SK-N-SH (cell line): ENCODE measurements at regions not wholly inside any gene's neighbourhood (a gene's known extent, or its start where the extent isn't known, plus 50 kb on each side); places are given as distances from the start of the nearest gene placed in this dataset.

Source experiments
- CTCF ChIA-PET: fragments of 300-600, 350-600 bp; formaldehyde crosslinking; extraction: SDS; loops from one replicate; lab custom pipeline; 2021; lab: Yijun Ruan, JAX
- POLR2A ChIA-PET: fragments of 350-600 bp; sonication (Branson Sonifier 250); formaldehyde crosslinking; extraction: SDS; loops from one replicate; lab custom pipeline; 2020; ENCODE audit warnings: antibody characterized with exemption, inconsistent platforms; lab: Yijun Ruan, JAX
- DNase-seq: peaks from one replicate; pipeline ENCODE4 v3.0.0; 2012
- H2AFZ ChIP-seq: fragments of 200-600 bp; sonication (generic); 2 replicates; pipeline ENCODE4 v1.8.1; 2016; ENCODE audit warnings: antibody characterized with exemption, mild to moderate bottlenecking, low read depth
- H3F3A ChIP-seq: fragments of 200-600 bp; sonication (generic); replicated peaks from 2 replicates; pipeline ENCODE3; 2016; ENCODE audit warnings: antibody characterized with exemption, mild to moderate bottlenecking; ENCODE audit not compliant: insufficient read depth
- H3K27ac ChIP-seq, 2 experiments: fragments of 200-500 bp in 1 of 2; fragments of 200-600 bp in 1 of 2; sonication (Bioruptor generic) in 1 of 2; sonication (generic), shearing (Covaris generic) in 1 of 2; 2 replicates each; pipeline versions ENCODE4 v1.5.1 to v1.6.1; 2014 to 2016; ENCODE audit warnings: low read depth in 2 of 2, inconsistent platforms in 1 of 2, low read length in 1 of 2, mild to moderate bottlenecking in 1 of 2, mixed read lengths in 1 of 2
- H3K27me3 ChIP-seq: fragments of 200-600 bp; sonication (generic), shearing (Covaris generic); 2 replicates; pipeline ENCODE4 v1.6.1; 2016; ENCODE audit warnings: mixed run types; ENCODE audit not compliant: insufficient read depth
- H3K36me3 ChIP-seq, 2 experiments: fragments of 200-500 bp in 1 of 2; fragments of 200-600 bp in 1 of 2; sonication (Bioruptor generic) in 1 of 2; sonication (generic) in 1 of 2; replicated peaks in 1 of 2; 2 replicates each; pipeline versions ENCODE3 to v1.5.1; 2014 to 2016; ENCODE audit warnings: low read length in 1 of 2, mild to moderate bottlenecking in 1 of 2; ENCODE audit not compliant: insufficient read depth in 2 of 2, control insufficient read depth in 1 of 2
- H3K4me1 ChIP-seq, 2 experiments: fragments of 200-500 bp in 1 of 2; fragments of 200-600 bp in 1 of 2; sonication (Bioruptor generic) in 1 of 2; sonication (generic), shearing (Covaris generic) in 1 of 2; 2 replicates each; pipeline versions ENCODE4 v1.5.1 to v1.6.1; 2014 to 2016; ENCODE audit warnings: low read depth in 1 of 2, low read length in 1 of 2, mixed run types in 1 of 2; ENCODE audit not compliant: insufficient read depth in 2 of 2, control insufficient read depth in 1 of 2
- H3K4me2 ChIP-seq: fragments of 200-600 bp; sonication (generic), shearing (Covaris generic); 2 replicates; pipeline ENCODE4 v1.6.1; 2017; ENCODE audit warnings: mixed run types
- H3K4me3 ChIP-seq, 2 experiments: fragments of 200-500 bp in 1 of 2; fragments of 200-600 bp in 1 of 2; sonication (Bioruptor generic) in 1 of 2; sonication (generic), shearing (Covaris generic) in 1 of 2; 2 replicates each; pipeline versions ENCODE4 v1.5.1 to v1.8.1; 2014 to 2016; ENCODE audit warnings: low read depth in 2 of 2, inconsistent platforms in 1 of 2, low read length in 1 of 2, mild to moderate bottlenecking in 1 of 2, mixed read lengths in 1 of 2, moderate library complexity in 1 of 2
- H3K79me2 ChIP-seq: fragments of 200-600 bp; sonication (generic); 2 replicates; pipeline ENCODE4 v1.8.1; 2017; ENCODE audit warnings: mild to moderate bottlenecking; ENCODE audit not compliant: insufficient read depth
- H3K9ac ChIP-seq: fragments of 200-600 bp; sonication (generic); 2 replicates; pipeline ENCODE4 v1.6.1; 2017; ENCODE audit warnings: mixed run types
- H3K9me2 ChIP-seq: fragments of 200-600 bp; sonication (generic); 2 replicates; pipeline ENCODE4 v1.6.1; 2017; ENCODE audit warnings: mixed run types
- H3K9me3 ChIP-seq: fragments of 200-600 bp; sonication (generic); 2 replicates; pipeline ENCODE4 v1.6.1; 2017; ENCODE audit warnings: mixed run types, mild to moderate bottlenecking, moderate library complexity
- H4K20me1 ChIP-seq: fragments of 200-600 bp; sonication (generic); 2 replicates; pipeline ENCODE4 v1.6.1; 2017; ENCODE audit warnings: mild to moderate bottlenecking, mixed run types; ENCODE audit not compliant: insufficient read depth
- EP300 ChIP-seq, 2 experiments: IDR thresholded peaks; 2 replicates each; pipeline versions ENCODE4 v1.4.0 to v1.6.1; 2012; ENCODE audit warnings: borderline replicate concordance in 1 of 2, low read depth in 1 of 2, low read length in 1 of 2
- EZH2phosphoT487 ChIP-seq: fragments of 200-600 bp; sonication (generic); IDR thresholded peaks from 2 replicates; pipeline ENCODE4 v1.6.1; 2017; ENCODE audit warnings: low read depth, mixed run types, mild to moderate bottlenecking, antibody characterized with exemption, moderate library complexity, borderline replicate concordance
- FOXM1 ChIP-seq: IDR thresholded peaks from 2 replicates; pipeline ENCODE4 v1.4.0; 2012; ENCODE audit warnings: low read depth, mild to moderate bottlenecking
- GABPA ChIP-seq: IDR thresholded peaks from 2 replicates; pipeline ENCODE4 v1.4.0; 2012; ENCODE audit warnings: low read depth, mild to moderate bottlenecking
- NFIC ChIP-seq: IDR thresholded peaks from 2 replicates; pipeline ENCODE4 v1.4.0; 2012; ENCODE audit warnings: borderline replicate concordance
- PBX3 ChIP-seq: IDR thresholded peaks from 2 replicates; pipeline ENCODE4; 2012
- RCOR1 ChIP-seq: fragments of 150-350 bp; IDR thresholded peaks from 2 replicates; pipeline ENCODE4 v1.6.1; 2017; ENCODE audit warnings: antibody characterized with exemption, low read length
- RFX5 ChIP-seq: IDR thresholded peaks from 2 replicates; pipeline ENCODE4 v1.6.1; 2012; ENCODE audit warnings: mild to moderate bottlenecking, improper control_type of control experiment, low read length
- RXRA ChIP-seq: IDR thresholded peaks from 2 replicates; pipeline ENCODE4 v1.4.0; 2012; ENCODE audit warnings: low read depth, mild to moderate bottlenecking, borderline replicate concordance
- SIN3A ChIP-seq: IDR thresholded peaks from 2 replicates; pipeline ENCODE4 v1.6.1; 2012; ENCODE audit warnings: low read depth, mild to moderate bottlenecking, low read length, moderate library complexity, borderline replicate concordance
- TAF1 ChIP-seq: IDR thresholded peaks from 2 replicates; pipeline ENCODE4 v1.6.1; 2012; ENCODE audit warnings: low read depth, mild to moderate bottlenecking, low read length, moderate library complexity, borderline replicate concordance
- TEAD4 ChIP-seq: IDR thresholded peaks from 2 replicates; pipeline ENCODE4 v1.4.0; 2012; ENCODE audit warnings: mild to moderate bottlenecking, borderline replicate concordance; ENCODE audit not compliant: insufficient read depth
- USF1 ChIP-seq: IDR thresholded peaks from 2 replicates; pipeline ENCODE4 v1.4.0; 2012; ENCODE audit warnings: low read depth, borderline replicate concordance
- YY1 ChIP-seq: IDR thresholded peaks from 2 replicates; pipeline ENCODE4 v1.4.0; 2012; ENCODE audit warnings: low read depth, mild to moderate bottlenecking
- WGBS: methylation state at CpG from one replicate; pipeline ENCODE4 v1.1.6; 2017; ENCODE audit warnings: low lambda C conversion rate; 5-methylcytosine and 5-hydroxymethylcytosine counted together

GRCh38 chr7:46940178-46940577 is 641.7 kb downstream of the TNS3 start:
- no peak overlapping the region for H2AFZ ChIP-seq
- WGBS, result 75% methylated on average over 5 of the region's 5 CpGs
- H3K9me2 ChIP-seq, result no peaks in the 10 kb centered on the region
- H3K9ac ChIP-seq, result no peak overlapping the region
- H3K79me2 ChIP-seq, result no peaks in the 10 kb centered on the region
- no peaks in the 10 kb centered on the region for H3K9me3 ChIP-seq
- DNase-seq, result no peak
- no peaks in the 10 kb centered on the region for H3K36me3 ChIP-seq
- POLR2A ChIA-PET, result no interaction called here
- H3K4me3 ChIP-seq, result no peak overlapping the region
- H3K4me2 ChIP-seq, result no peak overlapping the region
- no peaks in the 10 kb centered on the region for H3K27me3 ChIP-seq
- CTCF ChIA-PET, result no interaction called here
- H3K27ac ChIP-seq, result no peak overlapping the region
- H4K20me1 ChIP-seq, result no peaks in the 10 kb centered on the region
- no peak for TF ChIP-seq TEAD4
- H3F3A ChIP-seq, result no peaks in the 10 kb centered on the region
- peaks cover 0 to 7% of the 10 kb centered on the region in 2 experiments; a peak in 1 of 4 replicates for H3K4me1 ChIP-seq

GRCh38 chr7:46939558-46939957 is 642.4 kb downstream of the TNS3 start:
- POLR2A ChIA-PET, result no interaction called here
- no peak overlapping the region for H2AFZ ChIP-seq
- H3K9ac ChIP-seq, result no peak overlapping the region
- no peaks in the 10 kb centered on the region for H4K20me1 ChIP-seq
- CTCF ChIA-PET, result no interaction called here
- H3K9me3 ChIP-seq, result no peaks in the 10 kb centered on the region
- no peak overlapping the region for H3K4me2 ChIP-seq
- no peaks in the 10 kb centered on the region for H3F3A ChIP-seq
- H3K9me2 ChIP-seq, result no peaks in the 10 kb centered on the region
- H3K4me1 ChIP-seq, result peaks cover 0 to 7% of the 10 kb centered on the region in 2 experiments; a peak in 1 of 4 replicates
- no peaks in the 10 kb centered on the region for H3K27me3 ChIP-seq
- 81% methylated on average over 8 of the region's 8 CpGs for WGBS
- no peaks in the 10 kb centered on the region for H3K79me2 ChIP-seq
- no peaks in the 10 kb centered on the region for H3K36me3 ChIP-seq
- no peak overlapping the region for H3K27ac ChIP-seq
- no peak overlapping the region for H3K4me3 ChIP-seq
- TF ChIP-seq RCOR1 (no peak), RXRA (no peak), GABPA (no peak), USF1 (no peak), TAF1 (no peak), EP300 (IDR thresholded peaks at IDR 0.05; ENCODE audit: borderline replicate concordance in 1 of 2, low read depth in 1 of 2, low read length in 1 of 2) (no peak), FOXM1 (no peak), EZH2phosphoT487 (no peak), SIN3A (no peak), RFX5 (no peak), NFIC (no peak), PBX3 (no peak), TEAD4 (no peak), YY1 (no peak)
- no peak for DNase-seq
